Hepatocyte (in vitro differentiated cells): ENCODE measurements at regions not wholly inside any gene's neighbourhood (a gene's known extent, or its start where the extent isn't known, plus 50 kb on each side); places are given as distances from the start of the nearest gene placed in this dataset.

Experiments
- EZH2 ChIP-seq: fragments of 200-600 bp; sonication (generic); IDR thresholded peaks from 2 replicates; pipeline ENCODE4 v1.6.1; 2016; ENCODE audit warnings: antibody characterized with exemption, mild to moderate bottlenecking, borderline replicate concordance
- EZH2phosphoT487 ChIP-seq: fragments of 200-600 bp; sonication (generic); IDR thresholded peaks from one replicate; pipeline ENCODE4 v1.6.1; 2018; ENCODE audit warnings: antibody characterized with exemption, mild to moderate bottlenecking, low read depth, moderate library complexity; ENCODE audit not compliant: unreplicated experiment, severe bottlenecking
- TF ChIP-seq, protein P1 (sequence below): fragments of 200-600 bp; sonication (generic); IDR thresholded peaks from 2 replicates; pipeline ENCODE4 v1.5.1; 2016; ENCODE audit warnings: antibody characterized with exemption, mild to moderate bottlenecking; ENCODE audit not compliant: poor library complexity

DNA sequence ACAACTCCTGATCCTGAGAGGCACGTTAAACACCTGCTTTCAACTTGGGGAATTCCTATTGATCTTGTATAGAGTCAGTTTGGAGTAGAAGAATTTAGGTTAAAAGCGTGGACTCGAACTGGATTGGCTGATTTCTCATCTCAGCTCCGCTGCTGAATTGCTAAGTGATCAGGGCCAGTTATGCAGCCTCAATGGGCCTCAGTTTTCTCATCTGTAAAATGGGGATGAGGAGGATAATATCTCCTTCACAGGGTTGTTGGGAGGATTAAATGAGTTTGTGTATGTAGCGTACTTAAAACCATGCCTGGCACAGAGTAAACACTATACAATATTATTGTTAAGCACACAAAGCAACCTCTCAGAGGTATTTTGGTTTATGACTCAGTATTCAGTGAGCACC lies 53.2 kb upstream of the HEPHL1 start:
- TF ChIP-seq, protein P1, sequence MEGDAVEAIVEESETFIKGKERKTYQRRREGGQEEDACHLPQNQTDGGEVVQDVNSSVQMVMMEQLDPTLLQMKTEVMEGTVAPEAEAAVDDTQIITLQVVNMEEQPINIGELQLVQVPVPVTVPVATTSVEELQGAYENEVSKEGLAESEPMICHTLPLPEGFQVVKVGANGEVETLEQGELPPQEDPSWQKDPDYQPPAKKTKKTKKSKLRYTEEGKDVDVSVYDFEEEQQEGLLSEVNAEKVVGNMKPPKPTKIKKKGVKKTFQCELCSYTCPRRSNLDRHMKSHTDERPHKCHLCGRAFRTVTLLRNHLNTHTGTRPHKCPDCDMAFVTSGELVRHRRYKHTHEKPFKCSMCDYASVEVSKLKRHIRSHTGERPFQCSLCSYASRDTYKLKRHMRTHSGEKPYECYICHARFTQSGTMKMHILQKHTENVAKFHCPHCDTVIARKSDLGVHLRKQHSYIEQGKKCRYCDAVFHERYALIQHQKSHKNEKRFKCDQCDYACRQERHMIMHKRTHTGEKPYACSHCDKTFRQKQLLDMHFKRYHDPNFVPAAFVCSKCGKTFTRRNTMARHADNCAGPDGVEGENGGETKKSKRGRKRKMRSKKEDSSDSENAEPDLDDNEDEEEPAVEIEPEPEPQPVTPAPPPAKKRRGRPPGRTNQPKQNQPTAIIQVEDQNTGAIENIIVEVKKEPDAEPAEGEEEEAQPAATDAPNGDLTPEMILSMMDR = no peak
- TF ChIP-seq EZH2phosphoT487 = no peak
- TF ChIP-seq EZH2 = no peak
